ENCODE measurements at regions not wholly inside any gene's neighbourhood (a gene's known extent, or its start where the extent isn't known, plus 50 kb on each side); places are given as distances from the start of the nearest gene placed in this dataset.
A peak's percentile ranks its signal among the peaks of the same experiment; 100 is the strongest.

DNA sequence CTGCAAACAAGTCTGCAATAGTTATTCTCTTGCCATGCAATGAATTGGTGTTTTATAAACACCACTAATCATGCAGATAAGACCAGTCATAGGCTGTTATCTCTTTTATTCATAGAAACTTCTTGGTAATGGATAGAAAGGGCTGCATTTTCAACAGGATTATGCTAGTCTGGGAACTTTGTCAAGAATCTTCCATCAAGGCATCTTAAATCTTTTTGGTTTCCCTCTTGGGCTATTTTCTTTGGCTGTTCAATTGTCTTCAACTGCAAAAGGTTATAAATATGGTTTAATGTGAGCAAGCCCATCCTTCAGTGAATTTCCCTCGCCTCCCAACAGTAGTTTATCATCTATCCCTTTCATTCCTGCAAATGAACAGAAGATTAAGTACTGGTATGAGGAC lies 59.0 kb upstream of the MINAR1 start:
- no peak for DNase-seq

DNA sequence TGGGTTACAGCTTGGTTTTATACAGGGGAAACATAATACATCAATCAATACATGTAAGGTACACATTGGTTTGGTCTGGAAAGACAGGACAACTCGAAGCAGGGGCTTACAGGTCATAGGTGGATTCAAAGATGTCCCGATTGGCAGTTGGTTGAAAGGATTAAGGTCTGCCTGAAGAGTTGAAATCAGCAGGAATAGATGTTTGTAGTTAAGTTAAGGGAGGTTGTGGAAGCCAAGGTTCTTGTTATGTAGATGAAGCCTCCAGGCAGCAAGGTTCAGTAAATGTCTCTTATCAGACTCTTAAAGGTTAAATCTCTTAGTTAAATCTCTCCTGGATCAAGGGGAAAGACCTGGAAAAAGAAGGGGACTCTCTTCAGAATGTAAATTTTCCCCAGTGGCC lies 58.4 kb upstream of the MINAR1 start:
- no peak for DNase-seq

DNA sequence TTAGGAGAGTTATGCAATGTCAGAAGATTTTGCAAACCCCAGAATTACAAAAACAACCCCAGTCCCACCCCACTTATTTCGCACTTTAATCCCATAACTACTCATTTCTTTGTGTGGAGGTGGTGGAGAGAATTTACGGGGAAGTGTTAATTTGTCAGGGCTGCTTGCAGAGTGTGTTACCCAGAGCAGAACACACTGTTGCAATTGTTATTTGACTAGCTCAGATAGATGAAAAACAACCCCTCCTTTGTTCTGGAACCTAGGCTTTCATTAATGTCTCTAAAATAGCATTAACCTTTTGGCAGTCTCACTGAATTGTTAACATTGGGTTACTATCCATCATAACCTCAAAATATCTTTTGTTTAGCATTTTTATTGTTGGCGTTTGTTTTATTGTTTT lies 55.8 kb upstream of the MINAR1 start:
- DNase-seq = no peak

DNA sequence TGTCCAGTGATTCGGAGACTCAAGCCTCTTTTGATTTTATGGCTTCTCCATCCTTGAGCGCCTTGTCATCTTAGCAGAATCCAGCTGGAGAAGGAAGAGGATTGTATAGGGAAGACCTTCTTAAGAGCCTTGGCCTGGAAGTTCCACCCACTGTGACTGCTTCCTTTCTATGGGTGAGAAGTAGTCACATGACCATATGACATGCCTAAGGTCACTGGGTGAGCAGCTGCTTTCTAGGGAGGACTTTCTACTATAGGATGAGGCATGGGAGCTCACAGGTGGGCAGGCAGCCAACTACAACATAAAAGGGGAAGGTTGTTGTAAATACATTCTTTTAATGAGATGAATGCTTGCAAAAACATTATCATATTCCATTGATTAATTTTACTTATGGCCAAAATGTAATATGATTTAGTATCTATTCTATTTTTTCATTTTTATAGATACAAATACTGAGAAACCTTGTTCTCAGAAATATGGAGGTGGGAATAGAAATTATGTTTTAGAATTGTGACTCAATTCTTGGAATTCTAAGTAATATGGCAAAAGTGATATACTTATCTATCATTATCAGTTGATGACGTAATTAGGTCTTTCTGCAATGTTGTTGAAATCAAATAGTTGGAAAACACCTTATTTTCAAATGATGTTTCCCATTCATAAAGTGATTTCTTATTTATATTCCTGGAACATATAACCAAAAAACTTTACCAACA lies 53.6 kb upstream of the MINAR1 start:
- DNase-seq = no peak

DNA sequence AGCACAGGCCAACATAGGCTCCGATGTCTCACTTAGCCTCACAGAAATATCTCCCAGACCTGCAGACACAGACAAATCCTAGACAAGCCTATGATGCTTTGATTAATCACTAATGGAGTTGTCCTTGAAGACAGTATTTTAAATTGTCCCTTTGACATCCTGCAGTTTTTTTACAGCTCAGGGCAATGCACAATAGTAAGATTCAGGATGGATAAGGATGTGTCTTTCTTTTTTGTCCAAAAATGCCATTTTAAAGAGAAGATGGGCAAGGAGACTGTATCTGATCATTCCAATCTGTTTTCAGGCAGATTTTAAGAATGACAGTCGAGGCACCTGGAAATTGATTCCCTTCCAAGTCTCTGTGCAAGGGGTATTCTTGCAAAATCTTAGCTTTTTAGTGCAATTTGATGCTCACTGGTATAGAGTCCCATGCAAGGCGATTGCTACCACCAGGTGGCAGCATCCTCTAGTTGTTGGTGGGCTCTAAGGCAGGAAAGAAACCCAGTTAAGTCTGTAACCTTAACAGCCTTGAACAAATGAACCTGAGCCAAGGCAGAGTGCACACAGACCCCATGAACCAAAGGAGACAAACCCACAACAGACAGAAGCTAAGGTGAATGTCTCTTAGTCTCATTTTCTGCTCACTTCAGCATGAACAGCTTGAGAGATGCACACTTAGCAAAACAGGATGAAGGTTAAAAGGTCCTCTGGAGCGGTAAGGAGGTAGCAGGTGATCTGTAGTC lies 51.2 kb upstream of the MINAR1 start:
- peak; percentile 24 for DNase-seq

DNA sequence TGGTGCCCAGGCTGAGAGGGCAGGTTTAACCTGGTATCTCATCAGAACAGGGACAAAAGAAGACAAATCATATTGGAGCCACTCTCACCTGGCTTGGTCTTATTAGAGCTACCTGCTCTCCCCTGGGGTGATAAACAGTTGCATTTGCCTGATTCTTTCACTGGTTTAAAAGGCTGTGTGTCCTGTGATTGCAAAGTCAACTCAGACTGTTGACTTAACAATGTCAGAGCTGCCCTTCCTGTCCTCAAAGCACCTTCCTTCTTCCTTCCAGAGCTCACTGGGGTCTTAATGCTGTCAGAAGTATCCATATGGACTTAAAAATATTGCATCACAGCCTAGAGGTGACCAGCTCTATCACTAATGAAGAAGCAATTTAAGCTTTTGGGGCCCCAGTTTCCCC lies 50.5 kb upstream of the MINAR1 start:
- no peak for DNase-seq
